ENCODE measurements at regions not wholly inside any gene's neighbourhood (a gene's known extent, or its start where the extent isn't known, plus 50 kb on each side); places are given as distances from the start of the nearest gene placed in this dataset.

- no peak for DNase-seq (ENCODE audit: low spot score)
Observed at GRCh38 chr18:60445341-60445740, 72.8 kb upstream of the MC4R start.

GRCh38 chr18:60446821-60447220 is 74.2 kb upstream of the MC4R start:
- no peak for DNase-seq (ENCODE audit: low spot score)

- DNase-seq (ENCODE audit: low spot score) = no peak
Observed at GRCh38 chr18:60448487-60449267, 76.1 kb upstream of the MC4R start.

DNA sequence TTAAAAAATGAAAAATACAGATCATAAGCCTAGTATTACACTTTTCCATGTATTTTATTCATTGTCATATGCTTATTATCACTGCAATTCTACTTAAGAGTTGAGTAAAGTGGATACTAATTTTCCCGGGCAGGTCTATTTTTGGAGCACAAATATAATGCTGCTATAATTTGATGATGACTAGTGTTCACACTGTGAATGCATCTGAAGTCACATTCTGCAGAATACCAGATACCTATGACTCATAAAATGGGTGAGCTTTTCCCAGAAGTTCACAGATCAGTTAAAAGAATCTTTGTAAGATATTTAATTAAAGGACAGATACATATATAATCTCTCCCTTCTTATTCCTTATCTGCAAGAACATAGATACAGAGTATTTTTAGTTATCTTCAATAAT is 79.8 kb upstream of the MC4R start:
- DNase-seq (ENCODE audit: low spot score) = no peak

GRCh38 chr18:60466677-60467076 is 94.1 kb upstream of the MC4R start:
- no peak for DNase-seq (ENCODE audit: low spot score)

DNA sequence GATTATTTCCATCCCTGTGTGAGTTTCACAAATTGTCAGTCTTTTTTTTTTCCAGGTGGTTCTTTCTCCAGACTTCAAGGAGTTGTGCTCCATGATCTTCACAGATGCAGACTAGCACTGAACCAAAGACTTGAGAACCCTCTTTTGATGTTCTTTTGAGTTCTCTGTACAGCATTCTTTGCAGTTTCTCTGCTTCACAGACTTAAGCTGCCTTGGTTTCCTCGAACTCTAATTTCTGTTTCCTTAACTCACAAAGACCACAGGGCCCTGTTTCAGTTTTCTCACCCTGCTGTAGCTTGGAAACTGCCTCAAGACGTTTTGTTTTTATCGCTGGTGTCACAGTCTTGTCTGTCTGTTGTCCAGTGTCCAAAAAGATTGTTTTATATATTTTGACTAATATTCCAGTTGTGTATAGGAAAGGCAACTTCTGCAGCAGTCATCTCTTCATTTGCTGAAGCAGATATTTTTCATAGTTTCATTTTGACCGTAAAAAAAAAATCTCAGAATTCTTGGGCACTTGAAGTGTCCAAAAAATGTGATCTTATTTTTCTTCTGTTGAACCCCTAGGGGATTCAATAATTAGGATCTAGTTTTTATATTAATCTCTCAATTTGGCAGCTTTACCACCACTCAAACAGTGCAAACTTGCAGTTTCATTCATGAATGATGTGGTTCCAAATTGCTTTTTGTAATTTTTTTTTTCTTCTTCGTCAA is 97.0 kb upstream of the MC4R start:
- no peak for DNase-seq (ENCODE audit: low spot score)

DNA sequence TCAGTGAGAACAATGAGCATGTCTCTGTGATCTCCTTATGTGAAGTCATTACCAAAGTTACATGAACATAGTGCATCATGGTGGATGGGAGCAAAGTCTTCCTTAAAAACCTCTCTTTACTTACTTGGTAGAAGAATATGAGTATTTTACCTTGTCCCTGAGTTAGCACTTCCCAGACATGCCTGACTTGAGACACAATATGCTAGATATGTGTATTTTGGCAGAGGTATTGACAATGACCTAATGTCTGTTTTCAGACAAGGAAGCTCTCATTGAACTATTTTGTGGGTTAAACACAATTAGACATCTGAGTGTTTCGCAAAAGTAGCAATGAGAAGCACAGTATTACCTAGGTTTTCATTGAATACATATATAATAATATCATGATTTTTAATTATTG is 99.1 kb upstream of the MC4R start:
- no peak for DNase-seq (ENCODE audit: low spot score)

DNA sequence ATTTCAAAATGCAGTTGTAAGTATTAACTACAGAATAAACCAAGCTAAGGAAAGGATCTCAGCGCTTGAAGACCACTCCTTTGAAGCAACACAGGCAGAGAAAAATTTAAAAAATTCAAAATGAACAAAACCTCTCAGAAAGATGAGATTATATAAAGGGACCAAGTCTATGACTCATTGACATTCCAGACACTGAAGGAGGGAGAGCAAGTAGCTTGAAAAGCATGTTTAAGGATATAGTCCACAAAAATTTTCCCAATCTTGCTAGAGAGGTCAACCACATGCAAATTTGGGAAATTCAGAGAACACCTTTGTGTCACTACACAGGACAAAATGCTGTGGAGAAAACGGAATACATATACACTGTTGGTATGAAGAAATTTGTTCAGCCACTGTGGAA is 112.6 kb upstream of the MC4R start:
- no peak for DNase-seq (ENCODE audit: low spot score)

GRCh38 chr18:60493066-60493465 is 120.5 kb upstream of the MC4R start:
- no peak for DNase-seq (ENCODE audit: low spot score)

GRCh38 chr18:60499675-60500074 is 127.1 kb upstream of the MC4R start:
- no peak for DNase-seq (ENCODE audit: low spot score)

GRCh38 chr18:60500960-60501359 is 128.4 kb upstream of the MC4R start:
- no peak for DNase-seq (ENCODE audit: low spot score)

GRCh38 chr18:60502591-60502990 is 130.0 kb upstream of the MC4R start:
- no peak for DNase-seq (ENCODE audit: low spot score)

- no peak for DNase-seq (ENCODE audit: low spot score)
Observed at GRCh38 chr18:60503199-60503598, 130.6 kb upstream of the MC4R start.

GRCh38 chr18:60506190-60506589 is 133.6 kb upstream of the MC4R start:
- no peak for DNase-seq (ENCODE audit: low spot score)

DNA sequence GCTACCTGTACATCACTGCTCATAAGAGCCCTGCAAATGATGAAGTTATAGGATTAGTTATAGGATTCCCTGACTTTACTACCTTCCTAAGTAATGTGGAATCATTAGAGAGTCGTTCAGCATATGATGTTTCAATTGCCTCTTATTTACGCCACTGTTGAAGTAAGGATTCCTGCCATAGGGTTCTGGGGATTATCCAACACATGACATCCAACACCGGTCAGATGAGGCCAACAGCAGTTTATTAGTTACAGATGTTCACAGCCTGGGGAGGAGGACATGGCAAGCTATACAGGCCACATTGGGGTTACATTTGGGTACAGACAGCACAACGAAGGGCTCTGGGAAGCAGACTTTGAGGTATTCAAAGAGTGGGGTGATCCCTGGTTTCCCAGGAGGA is 134.1 kb upstream of the MC4R start:
- no peak for DNase-seq (ENCODE audit: low spot score)

DNA sequence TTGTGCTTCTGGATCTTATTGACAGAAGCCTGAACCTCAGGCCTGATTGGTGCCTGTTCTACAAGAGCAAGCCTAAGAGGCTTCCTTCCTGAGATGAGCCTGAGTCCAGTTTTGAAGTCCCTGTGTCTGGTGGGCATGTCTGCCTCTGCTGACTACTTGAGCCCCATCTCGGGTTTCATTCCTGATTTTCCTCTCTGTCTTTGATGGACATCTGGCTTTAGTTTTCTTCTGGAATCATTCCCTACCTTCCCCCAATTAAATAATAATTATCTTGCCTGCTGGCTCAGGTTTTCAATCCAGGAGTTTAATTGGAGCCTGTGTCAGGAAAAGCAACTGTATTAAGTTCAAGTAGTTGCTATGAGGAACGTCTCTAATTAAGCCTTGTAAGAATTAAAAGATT is 135.5 kb upstream of the MC4R start:
- no peak for DNase-seq (ENCODE audit: low spot score)

DNA sequence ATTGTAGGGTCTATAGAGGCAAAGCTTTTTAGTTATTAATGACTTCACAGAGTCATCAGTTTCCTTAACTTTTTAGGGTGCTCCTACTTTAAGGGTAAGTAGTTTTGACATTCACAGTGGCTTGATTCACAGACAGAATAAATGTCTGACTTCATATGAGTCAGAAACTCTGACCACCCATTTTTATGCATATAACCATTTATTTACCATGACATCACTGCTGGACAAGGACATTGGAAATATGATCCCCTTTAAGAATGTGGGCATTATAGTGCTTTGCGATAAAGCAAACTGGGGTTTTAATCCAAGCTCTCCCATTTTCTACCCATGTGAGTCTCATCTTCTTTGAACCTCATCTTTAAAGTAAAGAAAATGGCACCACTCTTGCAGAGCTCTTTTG is 162.0 kb upstream of the MC4R start:
- DNase-seq (ENCODE audit: low spot score) = no peak

DNA sequence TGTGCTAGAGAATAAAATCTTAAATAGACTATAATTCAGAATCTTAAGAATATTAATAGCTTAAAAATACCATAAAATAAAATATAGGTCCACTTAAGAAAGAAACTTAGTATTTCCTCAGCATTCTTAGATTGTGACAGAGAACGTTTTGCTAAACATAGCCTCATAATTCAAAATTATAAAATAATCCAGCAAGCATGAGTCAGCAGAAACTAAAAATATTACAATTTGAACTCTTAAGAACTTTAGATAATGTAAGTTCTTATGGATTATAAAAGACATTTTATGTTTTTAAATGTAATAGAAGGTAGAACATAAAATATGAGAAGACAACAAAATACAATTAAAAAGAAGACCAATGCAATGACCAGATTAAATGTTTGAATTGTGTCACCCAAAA is 164.5 kb upstream of the MC4R start:
- no peak for DNase-seq (ENCODE audit: low spot score)

DNA sequence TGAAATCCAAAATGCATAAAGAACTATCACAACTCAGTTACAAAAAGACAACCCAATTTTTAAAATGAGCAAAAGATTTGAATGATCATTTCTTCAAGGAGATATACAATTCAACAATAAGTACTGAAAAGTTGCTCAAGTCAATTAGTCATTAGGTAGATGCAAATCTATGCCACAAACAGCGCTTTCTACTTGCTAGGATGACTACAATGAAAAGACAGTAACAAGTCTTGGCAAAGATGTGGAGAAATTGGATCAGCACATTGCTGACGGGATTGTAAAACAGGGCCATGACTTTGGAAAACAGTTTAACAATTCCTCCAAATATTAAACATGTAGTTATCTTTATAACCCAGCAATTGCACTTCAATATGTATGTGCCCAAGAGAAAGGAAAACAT is 166.3 kb upstream of the MC4R start:
- no peak for DNase-seq (ENCODE audit: low spot score)

DNA sequence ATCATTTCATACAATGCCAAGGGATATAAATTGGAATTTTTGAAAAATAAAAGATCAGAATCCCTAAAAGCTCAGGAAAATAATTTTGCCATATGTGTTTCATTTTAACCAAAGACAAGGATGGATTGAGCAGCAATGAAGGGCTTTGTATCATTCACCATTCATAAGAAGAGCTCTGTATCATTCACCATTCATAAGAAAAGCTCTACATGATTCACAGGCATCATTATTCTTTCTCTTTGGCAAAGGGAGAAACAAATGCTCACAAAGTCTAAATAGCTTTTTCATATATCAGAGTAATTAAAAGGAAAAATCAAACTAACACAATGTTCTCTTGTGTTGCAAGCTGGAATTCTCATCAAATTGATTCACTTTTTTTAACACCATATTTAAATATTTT is 169.1 kb upstream of the MC4R start:
- no peak for DNase-seq (ENCODE audit: low spot score)

- DNase-seq (ENCODE audit: low spot score) = no peak
Observed at GRCh38 chr18:60543646-60544045, 171.1 kb upstream of the MC4R start.

- peak; percentile 16 for DNase-seq (ENCODE audit: low spot score)
Observed at GRCh38 chr18:60549338-60549960, 176.9 kb upstream of the MC4R start.

DNA sequence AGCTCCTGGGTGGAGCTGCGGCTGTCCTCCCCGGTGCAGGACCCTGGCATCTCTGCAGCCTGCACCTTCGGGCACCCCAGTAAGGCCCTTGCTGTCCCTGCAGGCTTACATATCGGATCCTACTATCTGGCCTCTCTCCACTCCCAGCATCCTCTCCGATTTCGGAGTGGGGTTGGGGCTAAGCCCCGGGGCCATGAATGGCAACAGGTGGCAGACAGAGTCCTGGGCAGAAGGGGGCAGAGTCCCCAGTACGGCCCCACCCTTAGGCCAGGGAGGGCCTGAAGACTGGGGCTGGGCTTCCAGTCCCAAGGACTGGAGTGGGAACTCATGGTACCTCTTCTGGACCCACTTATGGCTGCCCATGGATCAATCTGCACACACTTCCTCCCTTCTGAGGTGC is 180.4 kb upstream of the MC4R start:
- DNase-seq (ENCODE audit: low spot score) = no peak
